Left colon (tissue), 2 donors: ENCODE measurements at regions not wholly inside any gene's neighbourhood (a gene's known extent, or its start where the extent isn't known, plus 50 kb on each side); places are given as distances from the start of the nearest gene placed in this dataset.
"Not testable (repeated sequence)": the region's sequence is repeated elsewhere in the genome, so short reads cannot be mapped to it uniquely, and the experiment has no call there.

ENCODE experiments used
- ATAC-seq: fragments of 200-7000 bp; cut with Tn5 transposase; one replicate; pipeline ENCODE4 v1.9.1; 2020; ENCODE audit warnings: mild to moderate bottlenecking, moderate library complexity
- DNase-seq, 2 donors: peaks; one replicate each; pipeline ENCODE4 v3.0.0-alpha.2; 2020
- intact Hi-C, 2 donors: fragments of 100-400 bp; cut with DNase I in 1 of 2; cut with micrococcal nuclease in 1 of 2; formaldehyde crosslinking; loops; one replicate each; pipeline versions ENCODE4 v1.11.2 to v1.14.0; 2022; cut with DNase I, micrococcal nuclease
- donor health status: DM: no; HTN: no; CAD: no.
- donor health status: DM: yes; HTN: yes; CAD: no.

DNA sequence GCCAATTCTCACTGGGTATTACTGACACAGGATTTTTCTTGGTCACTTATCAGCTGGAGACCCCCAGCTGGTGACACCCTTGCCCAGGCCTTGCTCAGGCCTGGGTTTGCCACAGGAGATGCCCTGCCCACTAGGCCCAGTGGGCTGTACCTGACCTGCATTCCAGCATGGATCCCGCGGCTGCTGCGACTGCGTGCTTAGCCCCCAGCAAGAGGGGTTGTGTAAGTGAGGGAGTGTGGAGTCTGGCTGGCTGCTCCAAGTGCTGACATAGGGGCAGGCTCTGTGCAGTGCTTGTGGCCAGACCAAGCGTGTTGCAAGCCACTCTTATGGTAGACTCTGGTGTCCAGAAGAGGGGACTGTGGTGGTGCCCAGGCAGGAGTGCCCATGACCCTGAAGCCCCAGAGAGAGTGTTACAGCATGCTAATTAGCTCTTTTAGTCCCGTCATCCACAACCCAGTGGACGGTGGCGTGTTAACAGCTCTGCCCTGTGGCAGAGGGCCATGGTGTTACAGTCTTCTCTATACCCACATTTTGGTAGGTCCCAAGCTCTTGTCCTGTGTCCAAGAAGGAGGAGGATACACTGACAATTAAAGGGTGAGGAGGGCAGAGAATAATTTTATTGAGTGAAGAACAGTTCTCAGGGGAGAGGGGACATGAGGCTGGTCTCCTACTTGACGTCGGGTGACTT, 491.7 kb upstream of the MEIS1 start:
- ATAC-seq (no peak), DNase-seq (no peak)
- intact Hi-C loops, result no loop called here

DNA sequence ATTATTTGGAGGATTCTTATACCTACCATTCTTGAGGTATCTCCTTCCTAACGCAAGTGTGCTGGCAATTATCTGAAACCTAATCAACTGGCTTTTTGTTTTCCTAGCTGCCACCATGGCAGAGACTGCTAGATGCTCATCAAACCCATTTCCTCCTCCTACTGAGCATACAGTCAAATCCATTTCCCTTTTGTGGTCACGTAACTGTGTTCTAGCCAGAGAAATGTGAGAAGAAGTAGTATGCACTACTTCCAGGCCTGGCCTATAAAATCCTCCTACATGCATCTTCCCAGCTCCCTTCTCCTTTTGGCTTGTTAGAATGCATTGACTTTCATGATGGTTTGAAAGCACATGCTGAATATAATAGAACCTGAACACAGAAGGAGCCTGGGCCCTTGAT, 494.1 kb upstream of the MEIS1 start:
- intact Hi-C loops, result no loop called here
- no peak for ATAC-seq

DNA sequence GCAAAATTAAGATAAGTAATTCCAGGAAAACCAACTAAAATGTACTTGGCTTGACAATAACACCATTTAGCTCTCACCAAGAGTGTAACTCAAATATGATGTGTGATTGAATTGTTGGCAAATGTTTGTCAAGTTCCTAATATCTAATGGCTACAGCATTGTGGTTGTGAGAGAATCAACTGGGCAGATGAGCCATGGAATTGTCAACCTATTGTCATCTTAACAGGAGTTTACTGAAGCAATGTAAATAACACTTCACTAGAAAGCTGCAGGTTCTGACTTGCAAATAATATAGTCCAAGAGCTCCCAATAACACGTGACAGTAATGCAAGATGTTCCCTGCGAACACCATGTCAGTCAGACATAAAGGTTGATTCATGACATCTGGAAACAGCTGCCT, 495.2 kb upstream of the MEIS1 start:
- ATAC-seq (no peak), DNase-seq (no peak)
- intact Hi-C loops, result no loop called here

More for the DNA sequence above, 494.1 kb upstream of the MEIS1 start:
- no peak for DNase-seq

DNA sequence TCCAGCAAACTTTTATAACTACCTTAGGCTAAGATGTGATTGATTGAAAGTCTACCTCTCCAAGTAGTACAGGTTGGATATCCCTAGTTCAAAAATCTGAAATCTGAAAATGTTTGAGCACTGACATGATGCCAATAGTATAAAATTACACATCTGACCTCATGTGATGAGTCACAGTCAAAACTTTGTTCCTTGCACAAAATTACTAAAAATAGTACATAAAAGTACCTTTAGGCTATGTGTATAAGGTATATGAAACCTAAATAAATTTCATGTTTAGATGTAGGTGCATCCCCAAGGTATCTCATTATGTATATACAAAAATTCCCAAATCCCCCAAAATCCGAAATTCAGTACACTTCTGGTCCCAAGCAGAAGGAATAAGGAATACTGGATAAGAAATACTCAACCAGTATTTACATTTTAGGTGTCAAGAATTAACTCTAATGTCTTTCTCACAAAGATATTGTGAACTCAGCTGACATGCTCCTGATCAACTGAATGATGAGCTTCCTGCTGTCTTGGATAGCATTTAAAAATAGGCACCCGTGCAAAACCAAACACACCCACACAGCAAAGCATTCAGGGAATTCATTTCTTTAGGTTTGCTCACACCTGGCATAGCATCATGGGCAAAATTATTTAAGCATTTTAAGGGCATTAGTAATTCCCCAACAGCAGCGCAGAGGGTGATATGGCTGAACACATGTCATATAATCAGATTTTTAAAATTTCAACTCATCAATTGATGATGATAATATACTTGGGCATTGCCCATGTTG, 497.4 kb upstream of the MEIS1 start:
- intact Hi-C loops, result no loop called here
- no peak for ATAC-seq

DNA sequence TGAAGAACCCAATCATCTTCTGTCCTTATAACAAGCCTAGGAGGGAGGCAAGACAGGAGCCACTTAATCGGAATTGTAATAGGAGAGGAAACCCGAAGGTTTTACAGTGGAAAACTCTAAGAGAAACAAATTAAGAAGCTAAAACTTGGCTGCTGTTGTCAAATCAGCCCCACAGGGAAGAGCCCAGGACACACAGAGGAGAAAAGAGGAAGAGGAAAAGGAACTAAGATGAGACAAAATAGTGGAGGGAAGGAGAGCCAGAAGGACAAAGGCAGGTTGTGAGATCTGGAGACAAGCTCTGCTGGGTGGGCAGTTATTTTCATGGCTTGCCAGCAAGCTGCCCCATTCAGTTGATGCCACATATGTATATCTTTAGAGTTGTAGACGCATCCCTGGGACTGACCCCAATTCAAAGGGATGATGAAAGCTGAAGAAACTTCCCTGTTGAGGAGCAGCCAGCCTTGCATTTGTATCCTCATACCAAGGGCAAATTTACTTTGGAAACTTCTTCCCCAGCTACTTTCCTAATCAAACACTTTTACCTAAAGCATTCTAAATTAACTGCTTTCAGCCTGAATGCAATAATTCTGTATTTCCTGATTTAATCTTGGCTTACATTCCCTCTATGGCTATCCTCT, 499.8 kb upstream of the MEIS1 start:
- intact Hi-C loops, result no loop called here
- no peak for ATAC-seq

More for the DNA sequence above, 497.4 kb upstream of the MEIS1 start:
- DNase-seq, result no peak

DNA sequence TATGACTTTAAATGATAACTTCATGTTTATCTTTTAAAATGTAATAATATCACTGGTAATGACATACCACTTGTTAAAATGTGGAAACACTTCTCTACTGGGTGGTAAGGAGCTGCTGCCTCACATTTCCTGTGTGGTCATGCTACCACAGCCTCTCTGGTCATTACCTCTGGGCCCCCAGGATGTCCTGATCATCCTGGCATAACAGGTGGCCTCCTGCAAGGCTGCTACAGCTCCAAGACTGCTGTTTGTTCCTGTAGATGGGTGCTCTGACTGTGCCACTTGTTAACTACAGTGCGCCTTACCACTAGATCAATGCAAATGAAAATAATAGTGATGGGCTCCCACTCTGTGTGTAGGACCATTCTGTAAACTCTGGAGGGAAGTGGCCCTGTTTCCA, 500.2 kb upstream of the SPRED2 start:
- intact Hi-C loops, result no loop called here
- ATAC-seq (no peak), DNase-seq (no peak)

More for the DNA sequence above, 499.8 kb upstream of the MEIS1 start:
- DNase-seq, result no peak

DNA sequence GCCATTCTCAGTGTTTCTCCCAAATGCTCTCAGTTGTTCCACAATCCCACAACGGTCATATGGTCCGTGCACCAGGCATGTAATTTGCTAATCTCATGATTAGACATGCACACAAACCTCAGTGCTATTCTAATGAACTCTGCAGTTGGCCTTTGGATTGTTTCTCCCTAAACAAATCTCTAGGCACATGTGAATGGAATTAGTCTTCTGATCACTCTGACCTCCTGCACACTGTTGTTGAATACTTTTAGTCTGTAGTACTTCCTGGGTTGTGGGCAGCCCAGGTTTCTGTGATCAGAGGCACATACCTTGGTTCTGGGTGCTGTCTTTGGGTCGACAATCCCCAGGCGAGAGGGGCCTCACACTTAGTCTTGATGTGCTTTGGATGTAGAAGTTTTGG, 498.7 kb upstream of the SPRED2 start:
- ATAC-seq (no peak), DNase-seq (no peak)
- intact Hi-C loops, result no loop called here

DNA sequence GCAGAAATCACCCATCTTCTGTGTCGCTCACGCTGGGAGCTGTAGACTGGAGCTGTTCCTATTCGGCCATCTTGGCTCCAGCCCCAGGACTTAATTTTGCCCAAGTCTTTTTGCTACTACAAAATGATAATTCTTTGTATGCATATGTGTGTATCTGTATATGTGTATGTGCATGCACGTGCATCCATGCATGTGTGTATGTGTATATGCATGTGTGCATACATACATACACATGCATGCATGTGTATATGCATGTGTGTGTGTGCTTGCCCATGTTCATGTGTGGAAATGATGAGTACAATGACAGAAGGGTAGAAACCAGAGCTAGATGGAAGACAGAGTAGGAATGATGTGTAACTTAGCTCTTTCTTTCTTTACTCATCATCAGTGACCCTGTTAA, 497.9 kb upstream of the SPRED2 start:
- intact Hi-C loops, result no loop called here
- DNase-seq, result no peak
- ATAC-seq, result no peak

DNA sequence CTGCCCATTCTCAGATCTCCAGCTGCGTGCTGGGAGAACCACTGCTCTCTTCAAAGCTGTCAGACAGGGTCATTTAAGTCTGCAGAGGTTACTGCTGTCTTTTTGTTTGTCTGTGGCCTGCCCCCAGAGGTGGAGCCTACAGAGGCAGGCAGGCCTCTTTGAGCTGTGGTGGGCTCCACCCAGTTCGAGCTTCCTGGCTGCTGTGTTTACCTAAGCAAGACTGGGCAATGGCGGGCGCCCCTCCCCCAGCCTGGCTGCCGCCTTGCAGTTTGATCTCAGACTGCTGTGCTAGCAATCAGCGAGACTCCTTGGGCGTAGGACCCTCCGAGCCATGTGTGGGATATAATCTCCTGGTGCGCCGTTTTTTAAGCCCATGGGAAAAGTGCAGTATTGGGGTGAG, 497.3 kb upstream of the SPRED2 start:
- ATAC-seq, DNase-seq, intact Hi-C loops: not testable (repeated sequence)

DNA sequence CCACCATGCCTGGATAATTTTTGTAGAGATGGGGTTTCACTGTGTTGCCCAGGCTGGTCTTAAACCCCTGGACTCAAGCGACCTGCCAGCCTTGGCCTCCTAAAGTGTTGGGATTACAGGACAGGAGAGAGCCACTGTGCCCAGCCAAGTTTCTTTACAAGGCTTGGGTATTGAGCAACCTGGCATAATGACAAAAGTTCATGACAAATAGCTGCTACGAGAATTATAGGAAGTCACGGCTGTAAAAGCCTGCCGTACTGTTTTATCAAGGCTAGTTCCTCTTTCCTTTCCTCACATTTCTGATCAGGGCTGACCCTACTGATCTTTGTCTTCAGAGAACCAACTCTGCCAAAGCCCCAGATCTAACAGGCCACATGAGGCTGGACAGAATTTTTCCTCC, 490.4 kb upstream of the SPRED2 start:
- peak in 1 of 2 donors; percentile 42 for DNase-seq
- ATAC-seq, result peak; percentile 52
- intact Hi-C loops, result no loop called here

DNA sequence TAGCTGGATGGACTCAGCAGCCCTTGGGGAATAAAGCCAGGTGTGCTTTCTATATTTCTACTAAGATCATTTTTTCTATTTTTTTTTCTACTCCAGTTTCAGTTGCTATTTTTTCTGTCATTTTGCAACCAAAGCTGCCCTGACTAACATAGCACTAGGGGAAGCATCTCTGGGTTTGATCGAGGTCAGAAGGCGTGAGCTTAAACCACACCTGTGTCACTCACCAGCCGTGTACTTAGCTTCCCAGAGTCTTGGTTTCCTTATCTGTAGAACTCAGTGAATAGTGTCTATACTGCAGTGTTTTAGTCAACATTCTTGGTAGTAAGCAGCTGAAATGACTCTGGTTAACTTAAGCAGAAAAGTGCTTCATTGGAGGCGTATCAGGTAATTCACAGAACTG, 489.6 kb upstream of the SPRED2 start:
- no peak for DNase-seq
- ATAC-seq, result no peak
- intact Hi-C loops, result no loop called here

DNA sequence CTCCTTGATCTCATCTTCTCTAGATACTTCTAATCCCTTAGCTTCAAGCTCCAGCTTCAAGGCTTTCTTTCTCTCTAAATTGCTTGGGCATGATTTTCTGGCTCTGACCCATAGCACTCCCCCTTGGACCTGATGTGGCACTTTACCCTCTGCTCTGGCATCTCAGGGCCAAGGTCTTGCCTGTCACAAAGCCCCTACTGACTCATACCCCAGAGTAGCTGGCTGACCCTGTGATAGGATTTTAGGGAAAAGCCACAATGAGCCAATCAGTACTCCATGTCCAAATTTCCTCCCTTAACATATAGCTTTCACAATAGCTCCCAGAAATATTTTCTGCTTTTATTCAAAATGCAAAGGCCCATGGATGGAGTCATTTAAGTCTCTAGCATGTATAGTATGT, 488.7 kb upstream of the SPRED2 start:
- ATAC-seq (no peak), DNase-seq (no peak)
- intact Hi-C loops, result no loop called here

DNA sequence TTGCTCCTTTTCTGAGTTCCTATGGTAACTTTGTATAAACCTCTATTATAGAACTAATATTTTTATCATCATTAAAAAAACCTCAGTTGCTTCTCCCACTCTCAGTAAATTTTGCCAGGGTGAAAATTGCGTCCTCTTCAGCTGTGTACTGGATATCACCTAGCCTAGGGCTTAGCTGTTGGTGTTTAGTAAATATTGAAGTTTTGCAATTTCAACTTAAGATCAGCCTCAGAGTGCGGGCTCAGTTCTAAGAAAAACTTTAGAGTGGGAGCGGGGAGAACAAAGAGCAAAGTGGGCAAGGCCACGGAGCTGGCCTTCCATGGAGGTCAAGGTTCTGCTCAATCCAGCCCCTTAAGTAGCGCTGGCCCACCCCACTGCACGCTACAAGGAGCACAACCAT, 488.3 kb upstream of the SPRED2 start:
- ATAC-seq (no peak), DNase-seq (no peak)
- intact Hi-C loops, result no loop called here

DNA sequence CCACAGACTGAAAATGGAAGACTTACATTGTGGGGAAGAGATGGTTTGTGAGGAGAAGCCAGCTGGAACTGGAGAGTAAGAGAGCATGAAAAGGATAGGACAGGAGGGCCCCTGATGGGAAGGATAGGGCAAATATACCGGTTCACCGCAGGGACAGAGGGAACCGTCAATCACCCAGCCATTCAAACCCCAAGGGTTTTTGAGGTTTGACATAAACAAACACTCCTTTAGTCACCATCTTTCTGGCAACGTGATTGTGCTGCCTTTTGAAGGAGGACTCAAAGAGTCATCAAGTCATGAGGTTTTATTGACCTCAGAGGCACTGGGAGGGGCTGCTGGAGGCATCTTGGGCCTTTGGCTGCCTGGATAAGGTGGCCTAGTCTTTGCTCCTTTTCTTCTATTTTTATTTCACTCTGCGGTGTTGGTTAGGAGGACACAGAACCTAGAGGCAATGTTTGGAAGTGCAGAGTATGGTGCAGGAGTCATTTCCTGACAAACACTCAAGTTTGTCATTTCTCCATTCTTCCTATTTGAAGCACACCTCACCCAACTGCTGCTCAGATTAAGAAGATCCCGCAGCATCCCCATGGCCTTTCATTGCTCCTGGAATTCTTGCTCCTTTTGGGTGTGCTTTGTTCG, 487.3 kb upstream of the SPRED2 start:
- ATAC-seq (no peak), DNase-seq (no peak)
- intact Hi-C loops, result no loop called here

DNA sequence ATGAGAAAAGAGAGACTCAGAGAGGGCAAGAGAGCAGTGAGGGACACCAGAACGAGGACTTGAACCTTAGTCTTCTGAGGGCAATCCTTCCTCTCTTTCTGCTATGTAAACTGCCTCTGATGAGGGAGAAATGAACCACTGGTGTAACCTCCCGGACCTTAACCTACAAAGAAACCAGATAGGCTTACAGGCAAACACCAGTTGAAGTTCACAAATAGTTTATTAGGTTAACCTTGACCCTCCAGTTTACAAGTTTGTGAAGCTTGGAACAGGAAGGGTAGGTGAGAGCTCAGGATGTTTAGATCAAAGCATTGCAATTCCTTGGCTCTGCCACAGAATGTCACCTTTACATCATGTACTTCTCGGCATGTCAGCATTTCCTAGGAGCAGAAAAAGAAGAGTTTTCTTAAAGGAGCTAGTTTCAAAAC, 486.4 kb upstream of the SPRED2 start:
- intact Hi-C loops, result no loop called here
- DNase-seq (no peak), ATAC-seq (no peak)

DNA sequence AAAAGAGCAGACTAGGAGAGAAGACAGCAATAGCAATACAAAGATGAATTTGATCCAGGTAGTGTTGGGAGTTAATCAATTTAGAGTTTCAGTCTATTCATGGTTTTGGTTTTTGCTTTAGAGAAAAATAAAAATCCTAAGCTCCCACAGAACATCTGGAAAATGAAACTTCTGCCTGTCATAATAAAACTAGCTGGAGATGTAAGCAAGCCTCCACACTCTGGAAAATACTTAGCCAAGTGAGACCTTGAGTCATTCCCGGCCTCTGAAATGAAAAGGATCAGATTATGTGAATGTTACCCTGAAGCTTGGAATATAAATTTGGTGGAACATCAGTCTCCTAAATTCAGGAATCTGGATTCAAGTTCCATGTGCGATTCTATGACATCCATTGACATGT, 485.6 kb upstream of the SPRED2 start:
- DNase-seq (no peak), ATAC-seq (no peak)
- intact Hi-C loops, result no loop called here

DNA sequence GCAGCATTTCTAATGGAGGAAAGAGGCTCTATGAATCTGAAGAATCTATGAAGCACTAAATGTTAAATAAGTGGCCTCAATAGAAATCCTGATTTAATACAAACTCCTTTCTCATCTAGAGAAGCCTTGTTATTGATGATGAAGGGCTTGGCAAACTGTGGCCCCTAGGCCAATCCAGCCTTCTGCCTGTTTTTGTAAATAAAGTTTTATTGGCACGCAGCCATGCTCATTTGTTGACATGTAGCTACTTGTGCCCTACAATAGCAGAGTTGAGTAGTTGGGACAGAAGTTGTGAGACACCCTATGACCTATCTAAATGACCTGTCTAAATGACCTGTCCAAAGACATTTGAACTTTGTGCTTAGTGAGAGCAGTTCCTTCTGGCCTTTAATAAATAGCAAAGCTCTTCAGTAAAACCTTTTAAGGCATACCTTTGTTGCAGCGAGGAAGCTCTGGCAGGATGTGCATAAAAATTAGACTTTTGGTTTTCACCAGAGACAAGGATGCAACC, 484.4 kb upstream of the SPRED2 start:
- intact Hi-C loops, result no loop called here
- no peak for DNase-seq
- ATAC-seq, result no peak

DNA sequence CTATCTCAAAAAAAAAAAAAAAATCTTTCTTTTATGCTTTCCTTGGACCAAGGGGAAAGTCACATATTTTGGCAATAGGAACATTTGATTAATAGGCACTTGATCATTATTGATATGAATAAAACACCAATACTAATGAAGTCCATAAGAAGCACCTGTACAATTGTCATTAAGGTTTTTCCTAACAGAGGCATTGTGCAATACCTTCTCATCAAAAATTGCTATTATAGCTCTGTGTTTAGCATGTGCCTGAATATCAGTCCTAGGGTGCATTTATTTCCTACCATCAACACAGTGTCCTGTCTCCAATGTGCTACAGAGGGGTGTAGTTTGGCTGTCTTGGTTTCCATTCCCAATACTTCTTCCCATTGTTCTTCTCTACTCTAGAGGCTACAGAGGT, 483.8 kb upstream of the SPRED2 start:
- ATAC-seq, result no peak
- intact Hi-C loops, result no loop called here
- DNase-seq, result no peak

DNA sequence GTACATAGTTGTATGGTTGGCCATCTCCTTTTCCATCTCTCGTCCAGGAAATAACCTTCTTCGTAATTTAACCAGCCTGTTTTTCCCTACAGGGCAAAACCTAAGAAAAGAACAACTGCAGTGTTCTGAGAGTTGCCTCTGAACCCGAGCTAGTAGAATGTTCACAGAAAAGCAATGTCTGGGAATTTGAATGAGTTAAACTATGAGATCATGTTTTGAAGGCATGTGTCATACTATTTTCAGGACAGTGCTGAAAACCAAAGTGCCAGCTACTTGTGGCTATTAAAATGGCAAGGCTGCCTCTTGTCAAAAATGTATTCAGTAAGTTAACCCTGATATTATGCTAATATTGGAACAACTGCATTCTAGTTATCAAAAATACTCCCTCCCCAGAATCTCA, 482.9 kb upstream of the SPRED2 start:
- DNase-seq (no peak), ATAC-seq (no peak)
- intact Hi-C loops, result no loop called here
